Activated naive CD8-positive, alpha-beta T cell treated with anti-CD3 and anti-CD28 coated beads for 36 hours (primary cell): ENCODE measurements at regions not wholly inside any gene's neighbourhood (a gene's known extent, or its start where the extent isn't known, plus 50 kb on each side); places are given as distances from the start of the nearest gene placed in this dataset.

Experiments used
- DNase-seq: peaks from one replicate; pipeline ENCODE4 v3.0.0; 2021
- H3K27ac Mint-ChIP-seq: one replicate; pipeline ENCODE4 v1.8.0; 2022; ENCODE audit warnings: mild to moderate bottlenecking, moderate library complexity, mixed read lengths
- H3K27me3 Mint-ChIP-seq: one replicate; pipeline ENCODE4 v1.8.0; 2022; ENCODE audit warnings: mild to moderate bottlenecking, mixed read lengths
- H3K36me3 Mint-ChIP-seq: one replicate; pipeline ENCODE4 v1.8.0; 2021; ENCODE audit warnings: mild to moderate bottlenecking, mixed read lengths
- H3K4me1 Mint-ChIP-seq: one replicate; pipeline ENCODE4 v1.8.0; 2021; ENCODE audit warnings: mixed read lengths
- H3K4me3 Mint-ChIP-seq: one replicate; pipeline ENCODE4 v1.8.0; 2022; ENCODE audit warnings: mild to moderate bottlenecking, moderate library complexity, mixed read lengths
- H3K9me3 Mint-ChIP-seq: one replicate; pipeline ENCODE4 v1.8.0; 2022; ENCODE audit warnings: mixed read lengths

DNA sequence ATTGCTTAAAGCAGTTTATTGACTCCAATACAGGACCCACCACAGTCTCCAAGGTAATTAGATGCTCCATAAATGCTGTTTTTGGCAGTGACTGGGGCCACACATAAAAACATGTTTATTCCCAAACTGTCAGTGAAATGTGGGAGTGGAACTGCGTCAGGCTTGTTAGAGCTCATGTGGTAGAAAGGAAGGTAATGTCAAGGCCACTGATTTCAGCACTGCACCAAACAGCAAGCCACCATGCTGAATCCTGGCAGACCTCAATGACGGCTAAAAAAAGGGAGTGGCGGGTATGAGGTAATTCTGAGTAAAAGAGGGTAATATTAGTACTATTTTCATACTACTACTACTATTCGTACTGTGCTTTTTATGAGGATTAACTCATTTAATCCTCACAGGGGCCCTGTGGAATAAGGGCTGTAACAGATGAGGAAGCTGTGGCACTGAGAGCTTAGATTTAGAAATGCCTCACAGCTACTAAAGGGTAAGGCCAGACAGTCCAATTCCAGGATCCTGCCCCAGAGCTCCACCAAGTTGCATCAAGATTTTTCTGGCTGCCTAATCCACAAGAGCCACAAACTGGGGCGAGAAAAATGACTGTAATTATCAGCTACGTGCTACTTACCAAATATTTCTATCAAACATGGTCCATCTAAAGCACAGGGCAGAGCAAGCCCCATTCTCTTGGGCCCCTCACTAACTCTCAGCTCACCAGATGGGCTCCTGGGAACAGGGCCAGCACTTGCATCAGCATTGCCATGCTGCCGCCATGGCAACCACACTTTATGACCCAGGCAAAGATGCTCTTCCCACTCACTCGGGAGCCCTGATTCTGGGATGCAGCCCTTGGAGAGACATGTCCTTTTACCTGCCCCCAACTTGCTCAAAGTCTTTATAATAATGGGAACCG, 83.6 kb upstream of the SPATA12 start:
- Mint-ChIP-seq H3K4me1 (peaks cover 15% of the 10 kb centered on the region), H3K36me3 (no peaks in the 10 kb centered on the region)

DNA sequence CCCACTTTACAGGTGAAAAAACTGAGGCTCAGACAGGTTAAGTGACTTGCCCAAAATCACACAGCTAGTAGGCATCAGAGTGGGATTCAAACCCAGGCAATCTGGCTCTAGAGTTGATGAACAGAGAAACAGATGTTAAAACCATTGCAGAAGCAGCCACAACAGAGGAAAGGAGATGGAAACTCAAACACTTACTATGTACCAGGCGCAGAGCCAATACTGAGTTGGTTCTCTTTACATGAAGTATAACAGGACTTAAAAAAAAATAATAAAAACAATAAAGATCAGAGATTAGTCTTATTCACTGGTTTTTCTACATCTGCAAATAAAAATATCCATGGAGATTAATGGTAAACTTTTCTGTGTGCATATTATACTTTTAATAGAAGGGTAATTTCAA, 84.9 kb upstream of the SPATA12 start:
- Mint-ChIP-seq H3K27ac (no peak overlapping the region), H3K4me3 (no peak overlapping the region), H3K36me3 (no peaks in the 10 kb centered on the region), H3K27me3 (no peaks in the 10 kb centered on the region), H3K9me3 (no peaks in the 10 kb centered on the region), H3K4me1 (peaks cover 7% of the 10 kb centered on the region)
- DNase-seq = no peak

More for the DNA sequence above, 83.6 kb upstream of the SPATA12 start:
- no peaks in the 10 kb centered on the region for H3K27me3 Mint-ChIP-seq
- H3K27ac Mint-ChIP-seq = no peak overlapping the region
- H3K4me3 Mint-ChIP-seq = no peak overlapping the region
- DNase-seq = no peak
- H3K9me3 Mint-ChIP-seq = no peaks in the 10 kb centered on the region

DNA sequence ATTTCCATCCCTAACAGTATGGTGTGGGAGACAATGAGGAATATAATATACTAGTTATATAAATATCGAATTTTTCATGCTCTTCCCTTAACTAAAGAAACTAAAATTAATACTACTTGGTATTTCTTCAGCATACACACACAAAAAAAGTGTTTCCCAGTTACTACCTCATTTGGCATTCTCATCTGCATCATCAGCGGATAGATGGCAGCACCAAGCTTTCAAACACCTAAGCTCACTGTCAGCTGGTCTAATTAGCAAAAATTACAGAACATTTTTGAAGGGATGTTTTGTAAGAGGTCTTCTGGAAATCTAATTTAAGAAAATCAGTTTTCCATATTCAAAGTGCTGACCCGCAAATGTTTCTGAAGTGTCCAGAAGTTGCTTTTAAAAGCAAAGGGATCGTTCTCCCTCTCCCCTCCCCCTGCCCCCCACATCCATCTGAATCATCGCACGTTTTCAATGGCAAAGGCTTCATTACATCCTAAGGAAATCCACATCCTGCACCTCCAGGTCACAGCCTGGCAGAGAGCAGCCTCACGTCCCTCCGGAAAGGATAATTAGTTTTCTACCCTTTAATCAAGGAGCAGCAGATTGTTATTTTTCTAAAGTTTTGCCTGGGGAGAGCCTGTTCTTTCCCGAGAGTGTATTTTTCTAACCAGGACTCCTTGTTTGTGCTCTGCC, 86.1 kb upstream of the SPATA12 start:
- H3K9me3 Mint-ChIP-seq = no peaks in the 10 kb centered on the region
- no peak for DNase-seq
- H3K36me3 Mint-ChIP-seq = no peaks in the 10 kb centered on the region
- H3K27me3 Mint-ChIP-seq = no peaks in the 10 kb centered on the region
- peaks cover 6% of the 10 kb centered on the region for H3K4me1 Mint-ChIP-seq
- H3K27ac Mint-ChIP-seq = no peak overlapping the region
- H3K4me3 Mint-ChIP-seq = no peak overlapping the region

DNA sequence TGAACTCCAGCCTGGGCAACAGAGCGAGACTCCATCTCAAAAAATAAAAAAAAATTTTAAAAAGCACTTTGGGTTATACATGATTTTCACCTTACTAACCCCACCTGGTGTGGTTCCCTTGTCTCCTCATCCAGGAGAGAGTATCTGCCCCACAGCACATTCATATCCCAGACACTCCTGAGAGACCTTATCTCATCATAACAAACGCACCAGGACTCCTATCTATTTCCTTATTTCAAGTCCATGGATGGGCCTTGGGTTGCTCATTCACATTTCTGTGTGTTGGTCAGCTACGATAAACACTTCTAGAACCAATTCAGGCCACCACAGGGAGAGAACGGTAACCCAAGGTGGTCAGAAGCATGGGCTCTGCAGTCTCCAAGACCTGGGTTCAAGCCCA, 88.6 kb upstream of the SPATA12 start:
- Mint-ChIP-seq H3K27me3 (no peaks in the 10 kb centered on the region), H3K27ac (no peak overlapping the region), H3K9me3 (no peaks in the 10 kb centered on the region), H3K4me3 (no peak overlapping the region), H3K36me3 (no peaks in the 10 kb centered on the region), H3K4me1 (peaks cover 6% of the 10 kb centered on the region)
- DNase-seq = no peak

DNA sequence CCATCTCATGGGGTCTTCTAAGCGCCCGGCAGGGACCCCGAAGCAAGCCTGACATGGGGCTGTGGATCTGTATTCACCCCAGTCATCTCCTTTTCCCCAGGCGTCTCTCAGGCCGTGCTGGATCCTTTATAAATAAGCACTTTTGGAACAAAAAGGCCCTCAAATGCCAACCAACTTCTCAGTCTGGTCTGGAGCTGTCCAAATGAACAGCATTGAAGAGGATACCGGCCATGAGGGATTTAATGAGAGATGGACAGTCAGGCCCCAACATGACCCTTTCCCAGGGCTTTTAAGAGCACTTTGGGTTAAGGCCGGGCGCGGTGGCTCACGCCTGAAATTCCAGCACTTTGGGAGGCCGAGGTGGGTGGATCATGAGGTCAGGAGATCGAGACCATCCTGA, 89.2 kb upstream of the SPATA12 start:
- Mint-ChIP-seq H3K36me3 (no peaks in the 10 kb centered on the region), H3K9me3 (no peaks in the 10 kb centered on the region), H3K4me3 (no peak overlapping the region), H3K27ac (no peak overlapping the region), H3K4me1 (peaks cover 6% of the 10 kb centered on the region), H3K27me3 (no peaks in the 10 kb centered on the region)
- no peak for DNase-seq

DNA sequence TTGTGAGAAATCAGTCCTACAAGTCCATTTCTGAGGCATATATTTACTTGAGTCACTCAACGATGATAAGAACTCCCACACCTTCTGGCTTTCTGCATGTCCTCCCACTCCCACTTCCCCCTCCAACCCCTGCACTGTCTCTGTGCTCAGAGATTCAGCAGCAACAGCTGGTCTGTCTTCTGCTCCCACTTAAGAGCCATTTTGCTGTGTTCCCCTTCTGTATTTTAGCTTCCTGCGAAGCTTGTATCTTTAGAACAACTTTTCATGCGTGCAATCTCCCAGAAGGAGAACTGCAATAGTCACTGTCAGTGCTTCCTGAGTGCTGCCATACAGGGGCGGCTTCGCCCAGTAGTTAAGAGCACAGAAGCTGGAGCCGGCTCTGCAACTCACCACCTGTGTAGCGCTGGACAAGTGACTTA, 90.0 kb upstream of the SPATA12 start:
- no peak for DNase-seq
- H3K36me3 Mint-ChIP-seq = no peaks in the 10 kb centered on the region
- no peaks in the 10 kb centered on the region for H3K27me3 Mint-ChIP-seq
- no peaks in the 10 kb centered on the region for H3K9me3 Mint-ChIP-seq
- peaks cover 6% of the 10 kb centered on the region for H3K4me1 Mint-ChIP-seq
- H3K27ac Mint-ChIP-seq = no peak overlapping the region
- H3K4me3 Mint-ChIP-seq = no peak overlapping the region

DNA sequence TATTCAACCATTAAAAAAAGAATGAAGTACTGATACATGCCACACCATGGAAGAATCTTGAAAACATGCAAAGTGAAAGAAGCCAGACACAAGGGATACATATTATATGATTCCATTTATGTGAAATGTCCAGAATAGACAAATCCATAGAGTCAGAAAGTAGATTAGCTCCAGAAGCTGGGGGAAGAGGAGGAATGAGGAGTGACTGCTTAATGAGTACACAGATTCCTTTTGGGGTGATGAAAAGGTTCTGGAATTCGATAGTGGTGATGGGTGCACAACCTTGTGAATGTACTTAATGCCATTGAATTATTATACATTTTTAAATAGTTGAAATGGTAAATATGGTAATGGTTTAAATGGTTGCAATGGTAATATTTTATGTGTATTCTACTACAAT, 90.6 kb upstream of the SPATA12 start:
- no peak for DNase-seq
- Mint-ChIP-seq H3K27me3 (no peaks in the 10 kb centered on the region), H3K27ac (no peak overlapping the region), H3K9me3 (peaks cover 3% of the 10 kb centered on the region), H3K4me1 (peaks cover 6% of the 10 kb centered on the region), H3K4me3 (no peak overlapping the region), H3K36me3 (no peaks in the 10 kb centered on the region)

DNA sequence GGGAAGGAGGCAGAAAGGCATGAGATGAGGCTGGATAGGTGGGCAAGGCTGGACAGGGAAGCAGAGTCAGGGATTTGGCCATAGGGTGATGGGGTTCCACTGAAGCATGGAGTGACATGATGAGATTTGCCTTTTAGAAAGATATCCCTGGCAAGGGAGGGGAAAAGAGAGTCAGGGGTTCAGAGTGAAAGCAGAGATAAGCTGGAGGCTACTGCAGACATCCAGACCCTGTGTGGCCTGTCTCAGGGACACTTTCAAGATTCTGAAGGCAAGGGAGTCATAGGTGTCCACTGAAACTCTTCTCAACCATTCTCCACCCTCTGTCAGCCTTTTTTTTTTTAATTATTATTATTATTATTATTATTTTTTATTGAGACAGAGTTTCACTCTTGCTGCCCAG, 94.0 kb upstream of the SPATA12 start:
- DNase-seq = no peak
- H3K27me3 Mint-ChIP-seq = no peaks in the 10 kb centered on the region
- no peak overlapping the region for H3K4me3 Mint-ChIP-seq
- peaks cover 6% of the 10 kb centered on the region for H3K9me3 Mint-ChIP-seq
- no peaks in the 10 kb centered on the region for H3K36me3 Mint-ChIP-seq
- H3K4me1 Mint-ChIP-seq = peaks cover 6% of the 10 kb centered on the region
- no peak overlapping the region for H3K27ac Mint-ChIP-seq

DNA sequence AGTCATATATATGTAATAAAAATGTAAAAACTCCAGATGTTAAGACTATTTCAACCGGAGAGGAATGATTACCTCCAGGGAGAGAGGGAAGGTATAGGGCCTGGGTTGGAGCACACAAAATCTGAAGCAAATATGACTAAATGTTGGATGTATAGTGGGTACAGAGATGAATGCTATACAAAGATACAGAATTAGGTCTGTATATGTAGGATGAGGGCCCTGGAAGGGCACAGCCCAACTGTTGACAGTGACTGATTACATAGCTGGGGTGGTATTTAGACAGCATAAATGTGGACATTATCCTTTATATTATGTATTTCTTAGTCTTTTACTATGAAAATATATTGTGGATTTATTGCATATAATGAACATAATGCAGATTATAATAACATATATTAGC, 94.4 kb upstream of the SPATA12 start:
- Mint-ChIP-seq H3K9me3 (peaks cover 6% of the 10 kb centered on the region), H3K4me3 (no peak overlapping the region), H3K27me3 (no peaks in the 10 kb centered on the region), H3K27ac (no peak overlapping the region), H3K36me3 (no peaks in the 10 kb centered on the region), H3K4me1 (peaks cover 6% of the 10 kb centered on the region)
- DNase-seq = no peak

DNA sequence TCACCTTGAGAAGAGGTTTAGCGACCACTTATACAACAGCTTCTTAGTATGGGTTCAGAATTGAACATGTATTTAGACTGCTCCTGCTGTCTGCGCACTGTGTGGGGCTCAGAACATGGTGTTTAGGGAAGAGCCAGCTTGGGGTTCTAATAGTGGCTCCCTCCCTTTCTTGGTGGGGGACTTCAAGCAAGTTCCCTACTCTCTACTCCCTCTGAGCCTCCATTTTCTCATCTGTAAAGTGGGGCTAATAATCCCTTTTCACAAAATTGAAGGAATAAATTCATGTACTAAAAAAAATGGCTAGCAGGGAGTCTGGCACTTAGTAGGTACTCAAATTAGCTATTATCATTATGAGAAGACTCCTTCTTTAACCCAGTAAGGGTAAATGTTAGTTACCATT, 97.5 kb upstream of the SPATA12 start:
- no peak overlapping the region for H3K4me3 Mint-ChIP-seq
- H3K27ac Mint-ChIP-seq = no peak overlapping the region

DNA sequence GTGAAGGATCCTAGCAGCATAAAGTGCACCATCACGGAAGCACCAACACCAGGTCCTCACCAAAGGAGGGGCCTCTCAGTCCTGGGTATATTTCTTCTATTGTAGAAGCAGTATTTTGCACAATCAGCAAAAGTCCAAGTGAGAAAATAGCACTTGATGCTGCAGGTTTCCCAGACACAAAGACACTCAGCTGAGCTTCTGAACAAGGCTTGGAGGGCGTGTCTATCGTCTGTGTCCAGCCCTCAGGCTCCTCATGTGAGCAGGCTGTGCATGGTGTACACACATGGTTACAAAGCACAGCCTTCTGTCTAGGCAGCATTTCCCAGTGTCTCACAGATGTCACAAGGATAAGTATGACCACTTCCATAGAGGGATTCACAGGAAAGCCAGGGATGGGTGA, 98.3 kb upstream of the SPATA12 start:
- Mint-ChIP-seq H3K9me3 (peaks cover 6% of the 10 kb centered on the region), H3K4me3 (no peak overlapping the region), H3K4me1 (peaks cover 15% of the 10 kb centered on the region), H3K36me3 (no peaks in the 10 kb centered on the region), H3K27me3 (no peaks in the 10 kb centered on the region), H3K27ac (no peak overlapping the region)
- DNase-seq = no peak

More for the DNA sequence above, 97.5 kb upstream of the SPATA12 start:
- Mint-ChIP-seq H3K36me3 (no peaks in the 10 kb centered on the region), H3K4me1 (peaks cover 11% of the 10 kb centered on the region), H3K9me3 (peaks cover 6% of the 10 kb centered on the region), H3K27me3 (no peaks in the 10 kb centered on the region)
- DNase-seq = no peak

DNA sequence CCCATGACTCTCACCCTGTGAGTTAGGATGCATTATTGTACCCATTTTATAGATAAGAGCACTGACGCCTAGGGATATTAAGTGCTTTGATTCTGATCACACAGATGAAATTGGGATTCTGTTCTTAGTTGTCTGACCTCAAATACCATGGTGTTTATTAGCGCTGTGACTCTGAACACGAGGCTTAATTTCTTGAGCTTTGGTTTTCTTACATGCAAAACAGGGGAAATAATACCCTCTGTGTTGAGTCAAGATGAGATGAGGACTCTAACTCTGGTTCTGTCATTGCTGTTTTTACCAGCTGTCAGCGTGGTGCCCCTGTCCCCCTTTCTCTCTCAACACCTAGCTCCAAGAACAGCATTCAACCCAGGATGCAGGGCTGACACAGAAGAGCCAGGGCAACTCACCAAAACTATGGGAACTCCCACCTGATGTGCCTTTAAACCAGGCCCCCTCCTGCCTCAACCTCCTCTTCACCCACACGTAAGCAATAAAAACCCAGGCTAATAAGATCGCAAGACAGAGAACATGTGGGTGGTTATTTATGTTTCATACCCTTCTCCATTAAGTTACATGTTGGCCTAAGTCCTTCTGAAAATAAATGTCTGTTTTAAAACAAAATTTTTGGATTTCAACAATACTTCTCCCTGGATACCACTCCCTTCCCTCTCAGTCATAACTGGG, 100.1 kb upstream of the SPATA12 start:
- peaks cover 6% of the 10 kb centered on the region for H3K9me3 Mint-ChIP-seq
- H3K36me3 Mint-ChIP-seq = no peaks in the 10 kb centered on the region
- H3K27ac Mint-ChIP-seq = no peak overlapping the region
- H3K4me1 Mint-ChIP-seq = peaks cover 15% of the 10 kb centered on the region
- no peak overlapping the region for H3K4me3 Mint-ChIP-seq
- no peaks in the 10 kb centered on the region for H3K27me3 Mint-ChIP-seq
- no peak for DNase-seq

DNA sequence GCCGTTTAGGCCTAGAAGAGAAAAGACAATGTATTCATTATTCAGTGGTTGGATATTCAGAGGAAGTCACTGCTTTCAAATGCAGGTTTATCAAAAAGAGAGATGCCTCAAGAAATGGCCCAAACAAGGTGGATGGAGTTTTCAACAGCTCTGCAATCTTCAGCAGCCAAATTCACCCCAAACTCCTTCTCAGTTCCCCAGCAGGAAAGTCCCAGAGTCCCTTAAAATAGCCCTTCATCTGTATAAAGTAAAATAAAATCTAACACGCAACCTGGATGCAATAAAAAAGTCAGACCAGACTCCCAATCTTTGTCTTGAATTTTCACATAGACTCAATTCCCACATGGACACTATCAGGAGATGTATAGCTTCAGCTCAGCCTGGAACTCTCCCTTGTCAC, 101.6 kb upstream of the SPATA12 start:
- Mint-ChIP-seq H3K4me3 (no peak overlapping the region), H3K27me3 (no peaks in the 10 kb centered on the region), H3K4me1 (peaks cover 15% of the 10 kb centered on the region)

DNA sequence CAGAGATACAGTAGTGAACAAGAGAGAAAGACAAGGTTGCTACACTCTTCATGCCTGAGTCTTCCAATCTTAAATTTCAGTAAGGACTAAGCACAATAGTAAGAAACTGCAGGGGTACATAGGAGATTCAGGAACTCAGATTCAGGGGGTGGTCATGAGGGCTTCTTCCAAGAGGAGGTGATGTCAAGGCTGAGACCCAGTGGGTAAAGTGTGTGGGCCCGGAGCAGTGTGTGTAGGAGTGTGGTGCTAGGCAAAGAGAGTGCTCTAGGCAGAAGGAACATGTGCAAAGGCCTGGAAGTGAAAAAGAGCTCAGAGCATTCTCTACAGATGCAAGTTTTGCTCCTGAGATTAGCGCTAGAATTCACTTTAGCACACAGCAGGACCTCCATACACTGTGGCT, 102.9 kb upstream of the SPATA12 start:
- Mint-ChIP-seq H3K27me3 (no peaks in the 10 kb centered on the region), H3K9me3 (no peaks in the 10 kb centered on the region), H3K36me3 (no peaks in the 10 kb centered on the region), H3K27ac (no peak overlapping the region), H3K4me3 (no peak overlapping the region), H3K4me1 (peaks cover 15% of the 10 kb centered on the region)
- DNase-seq = no peak

More for the DNA sequence above, 101.6 kb upstream of the SPATA12 start:
- H3K27ac Mint-ChIP-seq = no peak overlapping the region
- no peaks in the 10 kb centered on the region for H3K36me3 Mint-ChIP-seq
- no peaks in the 10 kb centered on the region for H3K9me3 Mint-ChIP-seq
- DNase-seq = no peak

DNA sequence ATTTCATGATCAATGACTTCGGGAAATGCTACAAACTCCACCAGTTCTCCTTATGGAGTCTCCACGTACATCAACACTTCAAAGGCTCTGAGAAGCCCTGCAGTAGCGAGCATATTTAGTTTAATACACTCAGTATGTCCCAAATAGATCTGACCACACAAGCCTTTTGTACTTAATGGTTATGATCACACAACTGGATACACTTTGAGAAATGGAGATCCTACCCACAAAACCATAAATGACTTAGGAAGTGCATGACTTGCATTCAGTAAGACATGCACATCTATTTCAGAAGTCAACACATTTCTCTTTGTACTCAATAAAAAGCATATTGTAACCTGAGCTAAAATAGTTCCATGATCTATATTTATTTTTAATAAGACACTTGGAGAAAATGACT, 103.6 kb upstream of the SPATA12 start:
- peaks cover 15% of the 10 kb centered on the region for H3K4me1 Mint-ChIP-seq
- no peaks in the 10 kb centered on the region for H3K9me3 Mint-ChIP-seq
- H3K4me3 Mint-ChIP-seq = no peak overlapping the region
- H3K27ac Mint-ChIP-seq = no peak overlapping the region
- no peaks in the 10 kb centered on the region for H3K27me3 Mint-ChIP-seq
- no peaks in the 10 kb centered on the region for H3K36me3 Mint-ChIP-seq
- DNase-seq = no peak
